ENCODE measurements at regions not wholly inside any gene's neighbourhood (a gene's known extent, or its start where the extent isn't known, plus 50 kb on each side); places are given as distances from the start of the nearest gene placed in this dataset.

- H3K9me1 ChIP-seq (replicated peaks; ENCODE audit: control insufficient read depth, extremely low read depth, insufficient read depth, low read length), result no peaks in the 10 kb centered on the region
- ChIA-PET POLR2A (no interaction called here), CTCF (no interaction called here)
- BruUV-seq (replicated peaks), result no TSS peak
- TF ChIP-seq GATA2 (IDR thresholded peaks at IDR 0.05; ENCODE audit: insufficient read depth, insufficient read length, low read depth, low read length) (no peak), EZH2 (IDR thresholded peaks at IDR 0.05; ENCODE audit: borderline replicate concordance, low read depth, low read length, severe bottlenecking) (no peak), MYC (IDR thresholded peaks at IDR 0.05; ENCODE audit: low read depth, low read length) (no peak), MAX (IDR thresholded peaks at IDR 0.05; ENCODE audit: insufficient read depth, insufficient read length) (no peak), POLR2AphosphoS5 (IDR thresholded peaks at IDR 0.05; ENCODE audit: insufficient read depth, low read depth, low read length) (no peak), FOS (IDR thresholded peaks at IDR 0.05; ENCODE audit: borderline replicate concordance, insufficient read depth, low read length) (no peak), CTCF (IDR thresholded peaks at IDR 0.05; ENCODE audit: extremely low read depth in 1 of 2, insufficient read depth in 1 of 2, low read depth in 1 of 2, low read length in 2 of 2) (no peak), POLR2A (IDR thresholded peaks at IDR 0.05; ENCODE audit: low read depth, low read length) (no peak), JUN (IDR thresholded peaks at IDR 0.05; ENCODE audit: borderline replicate concordance, insufficient read depth, insufficient read length, low read depth) (no peak)
- no peak for FAIRE-seq
- no peaks in the 10 kb centered on the region for H3K79me2 ChIP-seq (ENCODE audit: control insufficient read depth, insufficient read depth, low read length)
- H3K27ac ChIP-seq (ENCODE audit: insufficient read depth, low read depth, low read length), result no peak overlapping the region
- no peaks in the 10 kb centered on the region for H3K9me3 ChIP-seq (replicated peaks; ENCODE audit: control insufficient read depth, insufficient read depth, low read length)
- H3K27me3 ChIP-seq (ENCODE audit: control insufficient read depth in 2 of 2, insufficient read depth in 2 of 2, low read length in 2 of 2), result peaks cover 5 to 16% of the 10 kb centered on the region in 2 experiments
- no peak overlapping the region for H3K4me3 ChIP-seq (replicated peaks in 1 of 3; ENCODE audit: insufficient read depth in 1 of 3, low read depth in 1 of 3, low read length in 3 of 3)
- H3K4me2 ChIP-seq (ENCODE audit: insufficient read depth, low read length), result no peak overlapping the region
- H3K4me1 ChIP-seq (ENCODE audit: control insufficient read depth, extremely low read depth, insufficient read depth, low read length), result no peaks in the 10 kb centered on the region
- DNase-seq (ENCODE audit: low read depth, low spot score), result no peak
- H3K36me3 ChIP-seq (ENCODE audit: control insufficient read depth in 2 of 2, extremely low read depth in 1 of 2, insufficient read depth in 2 of 2, low read length in 2 of 2), result no peaks in the 10 kb centered on the region
- H2AFZ ChIP-seq (ENCODE audit: low read depth, low read length), result no peak overlapping the region
- H4K20me1 ChIP-seq (replicated peaks; ENCODE audit: control insufficient read depth, extremely low read depth, insufficient read depth, low read length), result no peaks in the 10 kb centered on the region
- H3K9ac ChIP-seq (replicated peaks; ENCODE audit: extremely low read depth, insufficient read depth, low read length), result no peak overlapping the region
- dilution Hi-C loops (cut with MboI; ENCODE audit: extremely low pct_ligation_motif_present, low sequenced_read_pairs), result no loop called here
- intact Hi-C loops (cut with micrococcal nuclease), result no loop called here
Measured at GRCh38 chr5:87029951-87030350, 237.7 kb upstream of the RASA1 start.
